ENCODE measurements at regions not wholly inside any gene's neighbourhood (a gene's known extent, or its start where the extent isn't known, plus 50 kb on each side); places are given as distances from the start of the nearest gene placed in this dataset.

DNA sequence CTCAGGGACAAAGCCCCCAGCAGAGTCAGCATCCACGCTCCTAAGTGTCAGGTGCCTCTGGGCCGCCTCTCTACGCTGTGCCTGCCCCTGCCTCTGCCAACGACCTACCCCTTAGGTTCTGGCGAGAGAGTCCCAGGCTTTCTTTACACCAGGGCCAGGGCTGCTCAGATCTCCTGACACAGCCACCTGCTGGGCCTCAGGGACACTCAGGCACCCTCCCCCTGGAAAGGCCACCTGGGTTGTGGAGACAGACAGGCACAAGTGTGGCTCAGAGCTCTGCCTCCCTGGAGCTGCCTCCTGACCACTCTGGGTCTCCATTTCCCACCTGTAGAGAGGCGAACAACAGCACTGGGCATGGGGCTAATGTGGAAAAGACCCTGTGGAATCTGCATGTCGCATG is 90.0 kb upstream of the ADRA2C start:
- H3K4me3 ChIP-seq (ENCODE audit: low read depth, poor library complexity, severe bottlenecking) = no peak overlapping the region
- no peak for TF ChIP-seq POLR2A (IDR thresholded peaks at IDR 0.05)
- TF ChIP-seq, protein P1, sequence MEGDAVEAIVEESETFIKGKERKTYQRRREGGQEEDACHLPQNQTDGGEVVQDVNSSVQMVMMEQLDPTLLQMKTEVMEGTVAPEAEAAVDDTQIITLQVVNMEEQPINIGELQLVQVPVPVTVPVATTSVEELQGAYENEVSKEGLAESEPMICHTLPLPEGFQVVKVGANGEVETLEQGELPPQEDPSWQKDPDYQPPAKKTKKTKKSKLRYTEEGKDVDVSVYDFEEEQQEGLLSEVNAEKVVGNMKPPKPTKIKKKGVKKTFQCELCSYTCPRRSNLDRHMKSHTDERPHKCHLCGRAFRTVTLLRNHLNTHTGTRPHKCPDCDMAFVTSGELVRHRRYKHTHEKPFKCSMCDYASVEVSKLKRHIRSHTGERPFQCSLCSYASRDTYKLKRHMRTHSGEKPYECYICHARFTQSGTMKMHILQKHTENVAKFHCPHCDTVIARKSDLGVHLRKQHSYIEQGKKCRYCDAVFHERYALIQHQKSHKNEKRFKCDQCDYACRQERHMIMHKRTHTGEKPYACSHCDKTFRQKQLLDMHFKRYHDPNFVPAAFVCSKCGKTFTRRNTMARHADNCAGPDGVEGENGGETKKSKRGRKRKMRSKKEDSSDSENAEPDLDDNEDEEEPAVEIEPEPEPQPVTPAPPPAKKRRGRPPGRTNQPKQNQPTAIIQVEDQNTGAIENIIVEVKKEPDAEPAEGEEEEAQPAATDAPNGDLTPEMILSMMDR (IDR thresholded peaks at IDR 0.05) = no peak
- WGBS, 2 donors = 65 to 80% methylated on average over 7 of the region's 7 CpGs
- intact Hi-C loops (cut with DNase I; ENCODE audit: low total_unique reads) = no loop called here
- no peak for DNase-seq (ENCODE audit: low spot score in 2 of 2)

DNA sequence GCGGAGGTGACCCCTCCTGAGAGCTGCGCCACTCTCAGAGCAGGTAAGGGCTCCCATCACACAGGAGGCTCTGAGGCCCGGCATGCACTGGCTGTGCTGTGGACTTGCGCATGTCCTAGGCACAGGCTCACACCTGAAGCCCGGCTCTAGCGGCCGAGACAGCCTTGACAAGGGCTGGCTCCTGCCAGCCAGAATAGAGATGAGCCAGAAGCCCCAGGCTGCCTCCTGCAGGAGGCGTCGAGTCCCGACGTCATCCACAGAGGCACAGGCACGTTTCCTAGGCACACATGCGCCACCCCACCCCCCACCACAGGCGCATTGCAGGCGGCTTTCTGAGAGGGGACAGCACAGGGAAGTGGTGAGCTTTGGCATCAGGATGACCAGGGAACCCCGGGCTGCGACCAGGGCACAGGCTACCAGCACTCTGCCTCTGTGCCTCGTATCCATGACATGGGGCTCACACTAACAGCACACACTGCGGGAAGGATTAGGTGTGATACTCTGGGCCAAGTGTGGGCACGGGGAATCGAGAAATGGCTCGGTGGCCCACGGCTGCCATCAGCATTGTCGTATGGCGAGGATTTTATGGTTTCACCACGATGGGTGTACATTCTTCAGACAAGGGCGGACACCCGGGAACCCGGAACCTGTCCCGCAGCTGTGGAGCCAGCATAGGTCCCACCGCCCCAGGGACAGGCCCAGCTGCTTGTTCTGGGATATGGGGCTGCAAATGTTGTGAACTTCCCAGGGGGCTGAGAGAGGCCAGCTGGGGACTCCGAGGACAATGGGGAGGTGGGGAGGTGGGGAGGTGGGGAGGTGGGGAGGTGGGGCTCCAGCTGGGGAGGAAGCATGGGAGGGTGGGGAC is 90.7 kb upstream of the ADRA2C start:
- TF ChIP-seq, protein P1 (IDR thresholded peaks at IDR 0.05) = no peak
- TF ChIP-seq POLR2A (IDR thresholded peaks at IDR 0.05) = no peak
- no peak overlapping the region for H3K4me3 ChIP-seq (ENCODE audit: low read depth, poor library complexity, severe bottlenecking)
- 65 to 67% methylated on average over 30 of the region's 32 CpGs for WGBS, 2 donors
- no peak for DNase-seq (ENCODE audit: low spot score in 2 of 2)
- intact Hi-C loops (cut with DNase I; ENCODE audit: low total_unique reads) = no loop called here

- intact Hi-C loops (cut with DNase I; ENCODE audit: low total_unique reads) = no loop called here
- DNase-seq (ENCODE audit: low spot score in 2 of 2) = no peak
- 32 to 51% methylated on average over 7 of the region's 7 CpGs for WGBS, 2 donors
- TF ChIP-seq POLR2A (IDR thresholded peaks at IDR 0.05) = no peak
- TF ChIP-seq, protein P1 (IDR thresholded peaks at IDR 0.05) = no peak
- no peak overlapping the region for H3K4me3 ChIP-seq (ENCODE audit: low read depth, poor library complexity, severe bottlenecking)
Measured at GRCh38 chr4:3674479-3674851, 91.7 kb upstream of the ADRA2C start.

GRCh38 chr4:3673716-3674478 is 92.3 kb upstream of the ADRA2C start:
- WGBS, 2 donors = 87 to 93% methylated on average over 13 of the region's 13 CpGs
- intact Hi-C loops (cut with DNase I; ENCODE audit: low total_unique reads) = no loop called here
- DNase-seq (ENCODE audit: low spot score in 2 of 2) = no peak
- TF ChIP-seq POLR2A (IDR thresholded peaks at IDR 0.05) = no peak
- TF ChIP-seq, protein P1 (IDR thresholded peaks at IDR 0.05) = no peak
- no peak overlapping the region for H3K4me3 ChIP-seq (ENCODE audit: low read depth, poor library complexity, severe bottlenecking)

DNA sequence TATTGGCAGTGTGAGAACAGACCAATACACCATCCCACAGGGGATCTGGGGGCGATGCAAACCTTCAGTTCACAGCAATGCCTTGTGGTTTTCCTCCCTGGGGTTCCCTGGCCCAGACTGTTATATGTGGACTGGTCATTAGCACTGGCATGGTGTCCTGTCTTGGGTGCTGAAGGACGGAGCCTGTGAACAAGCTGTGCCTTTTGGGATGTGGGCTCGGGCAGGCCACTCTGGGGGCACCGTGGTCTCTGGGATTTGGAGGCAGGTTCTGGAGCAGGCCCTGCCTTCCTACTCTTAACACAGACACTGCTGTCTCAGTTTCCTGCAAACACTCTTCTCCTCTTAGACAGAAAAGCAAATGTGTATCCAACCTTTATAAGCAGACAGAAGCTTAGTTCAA is 93.0 kb upstream of the ADRA2C start:
- no peak overlapping the region for H3K4me3 ChIP-seq (ENCODE audit: low read depth, poor library complexity, severe bottlenecking)
- TF ChIP-seq, protein P1 (IDR thresholded peaks at IDR 0.05) = no peak
- TF ChIP-seq POLR2A (IDR thresholded peaks at IDR 0.05) = no peak
- intact Hi-C loops (cut with DNase I; ENCODE audit: low total_unique reads) = no loop called here
- 80 to 81% methylated on average over 4 of the region's 4 CpGs for WGBS, 2 donors
- no peak for DNase-seq (ENCODE audit: low spot score in 2 of 2)

Measured in lower leg skin (tissue), 4 donors.